Neural cell (in vitro differentiated cells): ENCODE measurements at regions not wholly inside any gene's neighbourhood (a gene's known extent, or its start where the extent isn't known, plus 50 kb on each side); places are given as distances from the start of the nearest gene placed in this dataset.

ENCODE experiments used
- H2AFZ ChIP-seq: fragments of 200-600, 300-800 bp; sonication (generic), shearing (Covaris generic); 2 replicates; pipeline ENCODE4 v1.6.0; 2014; ENCODE audit warnings: low read depth, mild to moderate bottlenecking, antibody characterized with exemption, low read length, moderate library complexity
- H3F3A ChIP-seq: fragments of 200-600 bp; shearing (Covaris generic); 2 replicates; pipeline ENCODE4 v1.6.1; 2016; ENCODE audit warnings: mild to moderate bottlenecking, moderate library complexity, mixed read lengths, antibody characterized with exemption, low read length; ENCODE audit not compliant: insufficient read depth, poor library complexity, severe bottlenecking
- H3K27ac ChIP-seq: fragments of 200-600, 300-800 bp; sonication (generic), shearing (Covaris generic); 2 replicates; pipeline ENCODE4 v1.5.1; 2014; ENCODE audit warnings: mild to moderate bottlenecking, low read length, moderate library complexity
- H3K27me3 ChIP-seq: fragments of 300-800, 200-600 bp; sonication (generic), shearing (Covaris generic); 2 replicates; pipeline ENCODE4 v1.6.0; 2014; ENCODE audit warnings: mild to moderate bottlenecking, low read depth, low read length, moderate library complexity; ENCODE audit not compliant: insufficient read depth
- H3K36me3 ChIP-seq: fragments of 300-800, 200-600 bp; sonication (generic), shearing (Covaris generic); 2 replicates; pipeline ENCODE4 v1.5.1; 2014; ENCODE audit warnings: mild to moderate bottlenecking, antibody characterized with exemption, low read length, moderate library complexity; ENCODE audit not compliant: insufficient read depth
- H3K4me2 ChIP-seq: fragments of 300-800, 200-600 bp; sonication (generic), shearing (Covaris generic); 2 replicates; pipeline ENCODE4 v1.6.0; 2014; ENCODE audit warnings: mild to moderate bottlenecking, low read length
- H3K4me3 ChIP-seq: fragments of 300-800, 200-600 bp; sonication (generic), shearing (Covaris generic); 2 replicates; pipeline ENCODE4 v1.5.1; 2014; ENCODE audit warnings: mild to moderate bottlenecking, low read length, moderate library complexity
- H3K79me2 ChIP-seq: fragments of 200-600 bp; shearing (Covaris generic); replicated peaks from 2 replicates; pipeline ENCODE4 v1.6.0; 2014; ENCODE audit warnings: mild to moderate bottlenecking, low read length, moderate library complexity; ENCODE audit not compliant: insufficient read depth
- H3K9ac ChIP-seq: fragments of 300-800, 200-600 bp; sonication (generic), shearing (Covaris generic); 2 replicates; pipeline ENCODE4 v1.6.1; 2016; ENCODE audit warnings: mild to moderate bottlenecking, low read length, mixed read lengths
- H3K9me2 ChIP-seq: fragments of 200-600 bp; shearing (Covaris generic); 2 replicates; pipeline ENCODE4 v1.6.1; 2016; ENCODE audit warnings: mild to moderate bottlenecking, low read length, mixed read lengths; ENCODE audit not compliant: insufficient read depth
- H3K9me3 ChIP-seq: fragments of 200-600, 300-800 bp; sonication (generic), shearing (Covaris generic); 2 replicates; pipeline ENCODE4 v1.6.1; 2016; ENCODE audit warnings: mild to moderate bottlenecking, mixed run types, low read length, moderate library complexity, mixed read lengths
- H4K20me1 ChIP-seq: fragments of 200-600 bp; shearing (Covaris generic); 2 replicates; pipeline ENCODE4 v1.6.1; 2016; ENCODE audit warnings: mild to moderate bottlenecking, mixed run types; ENCODE audit not compliant: insufficient read depth
- CTCF ChIP-seq: fragments of 450-650 bp; IDR thresholded peaks from 2 replicates; pipeline ENCODE4 v1.5.1; 2014; ENCODE audit warnings: antibody characterized with exemption, mild to moderate bottlenecking, moderate library complexity; ENCODE audit not compliant: poor library complexity, severe bottlenecking
- EP300 ChIP-seq: fragments of 450-650 bp; conservative IDR thresholded peaks from 2 replicates; pipeline ENCODE4 v1.6.1; 2014; ENCODE audit warnings: antibody characterized with exemption, mild to moderate bottlenecking, moderate library complexity; ENCODE audit not compliant: poor library complexity, severe bottlenecking
- EZH2 ChIP-seq: fragments of 200-600, 300-800 bp; shearing (Covaris generic), sonication (generic); IDR thresholded peaks from 2 replicates; pipeline ENCODE4 v1.6.1; 2014; ENCODE audit warnings: antibody characterized with exemption, low read length, borderline replicate concordance, mild to moderate bottlenecking; ENCODE audit not compliant: insufficient read depth, poor library complexity, severe bottlenecking
- MXI1 ChIP-seq: fragments of 450-650 bp; conservative IDR thresholded peaks from 2 replicates; pipeline ENCODE4 v1.6.1; 2014; ENCODE audit warnings: antibody characterized with exemption, mild to moderate bottlenecking; ENCODE audit not compliant: poor library complexity, severe bottlenecking
- POLR2AphosphoS5 ChIP-seq: IDR thresholded peaks from 2 replicates; pipeline ENCODE4 v1.6.1; 2012
- RAD21 ChIP-seq: fragments of 450-650 bp; conservative IDR thresholded peaks from 2 replicates; pipeline ENCODE4 v1.6.1; 2014; ENCODE audit warnings: antibody characterized with exemption, mild to moderate bottlenecking, moderate library complexity
- REST ChIP-seq: IDR thresholded peaks from 2 replicates; pipeline ENCODE4 v1.6.1; 2012; ENCODE audit warnings: borderline replicate concordance
- SMC3 ChIP-seq: fragments of 450-650 bp; conservative IDR thresholded peaks from 2 replicates; pipeline ENCODE4 v1.6.1; 2014; ENCODE audit warnings: antibody characterized with exemption, mild to moderate bottlenecking, moderate library complexity; ENCODE audit not compliant: poor library complexity
- TAF1 ChIP-seq: IDR thresholded peaks from 2 replicates; pipeline ENCODE4 v1.6.1; 2012; ENCODE audit warnings: low read depth

GRCh38 chr21:27582246-27582947 lies 615.5 kb upstream of the ADAMTS5 start:
- H3K4me3 ChIP-seq: no peak overlapping the region
- no peaks in the 10 kb centered on the region for H3F3A ChIP-seq
- no peaks in the 10 kb centered on the region for H3K9me2 ChIP-seq
- no peak overlapping the region for H2AFZ ChIP-seq
- no peaks in the 10 kb centered on the region for H3K79me2 ChIP-seq
- H3K36me3 ChIP-seq: no peaks in the 10 kb centered on the region
- TF ChIP-seq TAF1 (no peak), EP300 (no peak), SMC3 (no peak), MXI1 (no peak), POLR2AphosphoS5 (no peak), REST (no peak), EZH2 (no peak), CTCF (no peak), RAD21 (no peak)
- no peak overlapping the region for H3K4me2 ChIP-seq
- H3K27me3 ChIP-seq: no peaks in the 10 kb centered on the region
- H4K20me1 ChIP-seq: no peaks in the 10 kb centered on the region
- no peak overlapping the region for H3K27ac ChIP-seq
- no peaks in the 10 kb centered on the region for H3K9me3 ChIP-seq
- no peak overlapping the region for H3K9ac ChIP-seq

GRCh38 chr21:27581168-27581567 lies 614.3 kb upstream of the ADAMTS5 start:
- TF ChIP-seq SMC3 (no peak), POLR2AphosphoS5 (no peak), TAF1 (no peak), MXI1 (no peak)

GRCh38 chr21:27580276-27580675 lies 613.4 kb upstream of the ADAMTS5 start:
- Histone ChIP-seq H3K36me3 (no peaks in the 10 kb centered on the region), H3K79me2 (no peaks in the 10 kb centered on the region), H3K27me3 (no peaks in the 10 kb centered on the region), H4K20me1 (no peaks in the 10 kb centered on the region), H3K27ac (no peak overlapping the region), H3F3A (no peaks in the 10 kb centered on the region), H3K4me2 (no peak overlapping the region), H3K9me2 (no peaks in the 10 kb centered on the region), H3K9me3 (no peaks in the 10 kb centered on the region), H3K4me3 (no peak overlapping the region), H3K9ac (no peak overlapping the region), H2AFZ (no peak overlapping the region)
- TF ChIP-seq MXI1: no peak
- no peak for TF ChIP-seq RAD21
- TF ChIP-seq SMC3: no peak
- TF ChIP-seq TAF1: no peak
- no peak for TF ChIP-seq EP300
- no peak for TF ChIP-seq EZH2
- TF ChIP-seq REST: no peak
- no peak for TF ChIP-seq POLR2AphosphoS5
- TF ChIP-seq CTCF: no peak

More at GRCh38 chr21:27581168-27581567, 614.3 kb upstream of the ADAMTS5 start:
- Histone ChIP-seq H3K4me2 (no peak overlapping the region), H3K9me2 (no peaks in the 10 kb centered on the region), H4K20me1 (no peaks in the 10 kb centered on the region), H3K9me3 (no peaks in the 10 kb centered on the region), H3K36me3 (no peaks in the 10 kb centered on the region), H3K27me3 (no peaks in the 10 kb centered on the region), H3F3A (no peaks in the 10 kb centered on the region), H3K79me2 (no peaks in the 10 kb centered on the region), H2AFZ (no peak overlapping the region), H3K4me3 (no peak overlapping the region), H3K9ac (no peak overlapping the region), H3K27ac (no peak overlapping the region)
